ENCODE measurements at regions not wholly inside any gene's neighbourhood (a gene's known extent, or its start where the extent isn't known, plus 50 kb on each side); places are given as distances from the start of the nearest gene placed in this dataset.
"Not testable (repeated sequence)": the region's sequence is repeated elsewhere in the genome, so short reads cannot be mapped to it uniquely, and the experiment has no call there.

GRCh38 chr3:20808864-20809263 lies 622.9 kb upstream of the SGO1 start:
- DNase-seq: no peak

- DNase-seq: no peak
Measured at GRCh38 chr3:20798666-20799065, 612.7 kb upstream of the SGO1 start.

- no peak for DNase-seq
Measured at GRCh38 chr3:20787005-20787404, 601.0 kb upstream of the SGO1 start.

GRCh38 chr3:20776692-20777091 lies 590.7 kb upstream of the SGO1 start:
- no peak for DNase-seq

- DNase-seq: no peak
Measured at GRCh38 chr3:20776286-20776685, 590.3 kb upstream of the SGO1 start.

GRCh38 chr3:20773320-20773984 lies 587.4 kb upstream of the SGO1 start:
- no peak for DNase-seq

- no peak for DNase-seq
Measured at GRCh38 chr3:20772869-20773268, 586.9 kb upstream of the SGO1 start.

- DNase-seq: no peak
Measured at GRCh38 chr3:20769430-20769829, 583.4 kb upstream of the SGO1 start.

GRCh38 chr3:20760981-20761380 lies 575.0 kb upstream of the SGO1 start:
- no peak for DNase-seq

GRCh38 chr3:20752416-20752815 lies 566.4 kb upstream of the SGO1 start:
- DNase-seq: no peak

- no peak for DNase-seq
Measured at GRCh38 chr3:20751296-20751695, 565.3 kb upstream of the SGO1 start.

GRCh38 chr3:20747741-20748140 lies 561.7 kb upstream of the SGO1 start:
- DNase-seq: no peak

- DNase-seq: no peak
Measured at GRCh38 chr3:20743553-20744321, 557.7 kb upstream of the SGO1 start.

- no peak for DNase-seq
Measured at GRCh38 chr3:20742903-20743552, 557.0 kb upstream of the SGO1 start.

GRCh38 chr3:20741381-20741780 lies 555.4 kb upstream of the SGO1 start:
- DNase-seq: no peak

- DNase-seq: no peak
Measured at GRCh38 chr3:20739814-20740213, 553.8 kb upstream of the SGO1 start.

- no peak for DNase-seq
Measured at GRCh38 chr3:20736287-20736852, 550.4 kb upstream of the SGO1 start.

- DNase-seq: no peak
Measured at GRCh38 chr3:20729185-20729584, 543.2 kb upstream of the SGO1 start.

GRCh38 chr3:20726786-20727185 lies 540.8 kb upstream of the SGO1 start:
- DNase-seq: no peak

- DNase-seq: no peak
Measured at GRCh38 chr3:20724241-20724640, 538.2 kb upstream of the SGO1 start.

GRCh38 chr3:20716425-20716824 lies 530.4 kb upstream of the SGO1 start:
- not testable (repeated sequence) for DNase-seq

- no peak for DNase-seq
Measured at GRCh38 chr3:20701641-20702040, 515.6 kb upstream of the SGO1 start.

- DNase-seq: no peak
Measured at GRCh38 chr3:20700714-20701113, 514.7 kb upstream of the SGO1 start.

GRCh38 chr3:20698896-20699295 lies 512.9 kb upstream of the SGO1 start:
- DNase-seq: no peak

Data from activated CD4-positive, alpha-beta T cell treated with anti-CD3 and anti-CD28 coated beads, Interleukin-2, amount 50 U/mL, for 4 hours (primary cell).